ENCODE measurements at regions not wholly inside any gene's neighbourhood (a gene's known extent, or its start where the extent isn't known, plus 50 kb on each side); places are given as distances from the start of the nearest gene placed in this dataset.

DNA sequence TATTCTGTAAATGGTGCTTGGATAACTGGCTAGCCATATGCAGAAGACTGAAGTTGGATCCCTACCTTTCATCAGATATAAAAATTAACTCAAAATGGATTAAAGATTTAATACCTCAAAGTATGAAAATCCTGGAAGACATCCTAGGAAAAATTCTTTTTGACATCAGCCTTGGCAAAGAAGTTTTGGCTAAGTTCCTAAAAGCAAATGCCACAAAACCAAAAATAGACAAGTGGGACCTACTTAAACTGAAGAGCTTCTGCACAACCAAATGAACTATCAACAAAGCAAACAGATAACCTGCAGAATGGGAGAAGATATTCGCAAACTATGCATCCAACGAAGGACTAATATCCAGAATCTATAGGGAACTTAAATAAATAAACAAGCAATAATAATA lies 60.3 kb upstream of the RIPPLY2 start:
- TF ChIP-seq, protein P1, sequence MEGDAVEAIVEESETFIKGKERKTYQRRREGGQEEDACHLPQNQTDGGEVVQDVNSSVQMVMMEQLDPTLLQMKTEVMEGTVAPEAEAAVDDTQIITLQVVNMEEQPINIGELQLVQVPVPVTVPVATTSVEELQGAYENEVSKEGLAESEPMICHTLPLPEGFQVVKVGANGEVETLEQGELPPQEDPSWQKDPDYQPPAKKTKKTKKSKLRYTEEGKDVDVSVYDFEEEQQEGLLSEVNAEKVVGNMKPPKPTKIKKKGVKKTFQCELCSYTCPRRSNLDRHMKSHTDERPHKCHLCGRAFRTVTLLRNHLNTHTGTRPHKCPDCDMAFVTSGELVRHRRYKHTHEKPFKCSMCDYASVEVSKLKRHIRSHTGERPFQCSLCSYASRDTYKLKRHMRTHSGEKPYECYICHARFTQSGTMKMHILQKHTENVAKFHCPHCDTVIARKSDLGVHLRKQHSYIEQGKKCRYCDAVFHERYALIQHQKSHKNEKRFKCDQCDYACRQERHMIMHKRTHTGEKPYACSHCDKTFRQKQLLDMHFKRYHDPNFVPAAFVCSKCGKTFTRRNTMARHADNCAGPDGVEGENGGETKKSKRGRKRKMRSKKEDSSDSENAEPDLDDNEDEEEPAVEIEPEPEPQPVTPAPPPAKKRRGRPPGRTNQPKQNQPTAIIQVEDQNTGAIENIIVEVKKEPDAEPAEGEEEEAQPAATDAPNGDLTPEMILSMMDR (conservative IDR thresholded peaks at IDR 0.05; ENCODE audit: low read depth, low read length): no peak
- no peak for TF ChIP-seq EZH2 (IDR thresholded peaks at IDR 0.05; ENCODE audit: borderline replicate concordance, low read depth, low read length, poor library complexity, severe bottlenecking)
- ChIA-PET CTCF (no interaction called here), POLR2A (ENCODE audit: low non-redundant PET) (no interaction called here)
- BruUV-seq (replicated peaks): no TSS peak
- H3K9me3 ChIP-seq (ENCODE audit: low read depth, low read length, poor library complexity, severe bottlenecking): no peaks in the 10 kb centered on the region
- peaks cover 10% of the 10 kb centered on the region for H3K27me3 ChIP-seq (replicated peaks; ENCODE audit: insufficient read depth, low read depth, low read length, poor library complexity)
- no peak overlapping the region for H3K27ac ChIP-seq (ENCODE audit: low read depth, low read length, poor library complexity, severe bottlenecking)
- intact Hi-C loops (cut with micrococcal nuclease; ENCODE audit: unreplicated experiment): no loop called here
- H3K4me3 ChIP-seq (ENCODE audit: low read depth, low read length, poor library complexity, severe bottlenecking): no peak overlapping the region
- DNase-seq (ENCODE audit: low spot score): no peak
- H3K36me3 ChIP-seq (ENCODE audit: insufficient read depth, low read length, poor library complexity, severe bottlenecking): no peaks in the 10 kb centered on the region
- H3K4me1 ChIP-seq (ENCODE audit: insufficient read depth, low read length, poor library complexity, severe bottlenecking): no peaks in the 10 kb centered on the region

DNA sequence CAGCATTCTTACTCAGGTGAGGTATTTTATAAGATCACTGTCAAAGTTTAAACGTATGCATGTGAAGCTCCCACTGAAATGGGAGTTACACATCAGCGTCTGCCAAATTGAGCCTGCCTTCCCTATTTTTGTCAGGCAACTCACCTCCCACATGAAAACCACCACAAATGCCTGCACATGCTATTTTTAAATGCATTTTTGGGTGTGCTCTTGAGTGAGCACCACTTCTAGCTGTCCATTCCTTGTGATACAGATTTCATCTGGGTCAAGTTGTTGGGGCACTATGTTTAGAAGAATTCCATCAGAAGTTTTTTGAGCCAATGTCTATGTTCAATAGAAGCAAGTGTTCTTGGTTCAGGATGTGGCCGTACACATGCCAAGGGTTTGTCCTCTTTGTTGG lies 71.7 kb upstream of the RIPPLY2 start:
- TF ChIP-seq, protein P1 (conservative IDR thresholded peaks at IDR 0.05; ENCODE audit: low read depth, low read length): no peak
- no peak for TF ChIP-seq EZH2 (IDR thresholded peaks at IDR 0.05; ENCODE audit: borderline replicate concordance, low read depth, low read length, poor library complexity, severe bottlenecking)
- no peaks in the 10 kb centered on the region for H3K9me3 ChIP-seq (ENCODE audit: low read depth, low read length, poor library complexity, severe bottlenecking)
- no peak overlapping the region for H3K27ac ChIP-seq (ENCODE audit: low read depth, low read length, poor library complexity, severe bottlenecking)
- no peaks in the 10 kb centered on the region for H3K4me1 ChIP-seq (ENCODE audit: insufficient read depth, low read length, poor library complexity, severe bottlenecking)
- POLR2A ChIA-PET (ENCODE audit: low non-redundant PET): no interaction called here
- intact Hi-C loops (cut with micrococcal nuclease; ENCODE audit: unreplicated experiment): no loop called here
- no peak for DNase-seq (ENCODE audit: low spot score)
- no peaks in the 10 kb centered on the region for H3K36me3 ChIP-seq (ENCODE audit: insufficient read depth, low read length, poor library complexity, severe bottlenecking)
- peaks cover 5% of the 10 kb centered on the region for H3K27me3 ChIP-seq (replicated peaks; ENCODE audit: insufficient read depth, low read depth, low read length, poor library complexity)
- no peak overlapping the region for H3K4me3 ChIP-seq (ENCODE audit: low read depth, low read length, poor library complexity, severe bottlenecking)
- no TSS peak for BruUV-seq (replicated peaks)
- CTCF ChIA-PET: no interaction called here

DNA sequence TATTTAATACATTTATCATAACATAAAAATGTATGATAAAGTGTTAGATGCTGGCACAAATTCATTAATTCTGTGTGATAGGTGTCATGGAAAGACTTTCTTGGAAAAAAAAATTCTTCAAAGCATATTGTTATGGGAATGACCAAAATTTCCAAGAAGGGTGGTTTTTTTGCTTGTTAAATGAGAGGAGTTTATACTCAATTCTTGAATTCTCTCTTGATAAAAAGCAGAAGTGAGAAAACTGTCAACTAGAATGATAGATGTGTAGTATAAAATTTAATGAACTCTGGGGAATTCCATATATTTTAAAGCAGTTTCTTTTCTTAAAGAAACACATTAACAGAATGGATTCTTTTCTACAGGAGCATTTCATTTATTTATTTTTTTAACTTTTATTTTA lies 62.0 kb upstream of the SNAP91 start:
- CTCF ChIA-PET: no interaction called here
- Histone ChIP-seq H3K27me3 (replicated peaks; ENCODE audit: insufficient read depth, low read depth, low read length, poor library complexity) (no peaks in the 10 kb centered on the region), H3K9me3 (ENCODE audit: low read depth, low read length, poor library complexity, severe bottlenecking) (peaks cover 6% of the 10 kb centered on the region)

More for the DNA sequence above, 62.0 kb upstream of the SNAP91 start:
- no TSS peak for BruUV-seq (replicated peaks)
- no peak for TF ChIP-seq EZH2 (IDR thresholded peaks at IDR 0.05; ENCODE audit: borderline replicate concordance, low read depth, low read length, poor library complexity, severe bottlenecking)
- TF ChIP-seq, protein P1 (conservative IDR thresholded peaks at IDR 0.05; ENCODE audit: low read depth, low read length): no peak
- Histone ChIP-seq H3K4me1 (ENCODE audit: insufficient read depth, low read length, poor library complexity, severe bottlenecking) (no peaks in the 10 kb centered on the region), H3K4me3 (ENCODE audit: low read depth, low read length, poor library complexity, severe bottlenecking) (no peak overlapping the region), H3K27ac (ENCODE audit: low read depth, low read length, poor library complexity, severe bottlenecking) (no peak overlapping the region), H3K36me3 (ENCODE audit: insufficient read depth, low read length, poor library complexity, severe bottlenecking) (no peaks in the 10 kb centered on the region)
- DNase-seq (ENCODE audit: low spot score): no peak
- POLR2A ChIA-PET (ENCODE audit: low non-redundant PET): interaction anchor here (0.6 kb wide), 1 partner anchor 970 kb away, joined by 3 read pairs; no protein-coding TSS in a partner anchor
- intact Hi-C loops (cut with micrococcal nuclease; ENCODE audit: unreplicated experiment): no loop called here
